HG03066 (cell line): ENCODE measurements at regions not wholly inside any gene's neighbourhood (a gene's known extent, or its start where the extent isn't known, plus 50 kb on each side); places are given as distances from the start of the nearest gene placed in this dataset.
"Not testable (repeated sequence)": the region's sequence is repeated elsewhere in the genome, so short reads cannot be mapped to it uniquely, and the experiment has no call there.

Experiments
- ATAC-seq: cut with Tn5 transposase; IDR thresholded peaks from one replicate; pipeline ENCODE4 v1.9.1; 2021; ENCODE audit warnings: low read depth; ENCODE audit not compliant: unreplicated experiment

DNA sequence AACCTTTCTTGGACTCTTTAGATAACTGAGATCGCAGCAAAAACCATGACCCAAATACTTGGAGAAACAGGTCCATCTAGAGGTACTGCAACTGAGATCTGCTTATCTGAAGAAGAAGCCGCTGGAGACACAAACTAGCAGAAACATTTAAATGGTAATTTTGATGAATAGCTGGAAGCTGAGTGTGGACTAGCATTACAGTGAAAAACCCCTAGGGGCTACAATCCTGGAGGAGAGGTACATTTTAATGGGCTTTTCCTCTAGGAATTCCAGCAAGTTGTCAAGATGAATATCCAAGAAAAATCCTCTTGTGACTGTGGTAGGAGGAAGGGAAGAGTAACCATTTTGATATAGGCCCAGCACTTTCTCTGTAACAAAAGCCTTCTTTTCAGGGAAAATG lies 592.5 kb upstream of the GRIA3 start:
- ATAC-seq: no peak

DNA sequence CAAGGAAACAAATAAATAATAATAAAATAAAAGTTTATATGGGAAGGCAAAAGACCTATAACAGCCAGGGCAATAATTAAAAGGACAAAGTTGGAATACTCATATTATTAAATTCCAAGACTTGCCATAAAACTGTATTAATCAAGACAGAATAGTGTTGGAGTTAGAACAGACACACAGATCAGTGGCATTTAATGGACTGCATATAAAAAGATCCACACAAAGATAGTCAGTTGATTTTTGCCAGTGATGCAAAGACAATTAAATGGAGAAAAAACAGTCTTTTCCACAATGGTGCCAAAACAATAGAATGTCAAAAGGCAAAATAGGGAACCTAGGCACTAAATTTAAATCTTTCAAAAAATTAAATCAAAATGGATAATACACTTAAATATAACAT lies 587.1 kb upstream of the GRIA3 start:
- ATAC-seq: no peak

DNA sequence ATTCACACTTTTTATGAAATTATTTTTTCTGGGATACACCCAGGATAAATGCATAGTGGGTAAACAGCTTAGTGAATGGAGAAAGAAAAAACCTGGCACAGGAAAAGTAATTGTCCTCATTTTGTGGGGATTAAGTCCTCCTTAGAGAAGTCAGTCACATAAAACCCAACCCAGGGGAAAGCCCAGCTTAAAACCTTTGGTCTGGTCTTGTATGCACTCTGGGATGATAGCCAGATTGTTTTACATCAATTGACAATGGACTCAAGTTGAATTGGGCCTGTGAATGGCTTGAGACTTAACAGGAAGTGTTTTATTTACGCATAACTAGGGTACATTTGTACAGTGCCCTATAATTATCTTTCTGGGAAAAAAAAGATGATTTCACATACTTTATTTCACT lies 561.3 kb upstream of the GRIA3 start:
- ATAC-seq: no peak

DNA sequence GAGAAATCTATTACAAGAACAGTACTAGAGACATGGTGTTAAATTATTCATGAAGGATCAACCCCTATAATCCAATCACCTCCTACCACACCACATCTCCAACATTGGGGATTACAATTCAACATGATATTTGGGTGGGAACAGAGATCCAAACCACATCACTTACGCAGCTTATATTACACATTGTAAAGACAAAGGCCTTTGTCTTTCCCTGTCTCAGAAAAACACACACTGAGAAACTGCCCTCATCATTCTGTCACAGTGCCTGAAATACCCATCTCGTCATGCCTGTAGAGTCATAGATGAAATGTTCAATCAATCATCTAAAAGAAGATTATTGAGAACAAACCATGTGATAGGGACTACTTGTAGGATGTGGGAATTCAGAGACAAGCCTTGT lies 558.8 kb upstream of the GRIA3 start:
- ATAC-seq: no peak

DNA sequence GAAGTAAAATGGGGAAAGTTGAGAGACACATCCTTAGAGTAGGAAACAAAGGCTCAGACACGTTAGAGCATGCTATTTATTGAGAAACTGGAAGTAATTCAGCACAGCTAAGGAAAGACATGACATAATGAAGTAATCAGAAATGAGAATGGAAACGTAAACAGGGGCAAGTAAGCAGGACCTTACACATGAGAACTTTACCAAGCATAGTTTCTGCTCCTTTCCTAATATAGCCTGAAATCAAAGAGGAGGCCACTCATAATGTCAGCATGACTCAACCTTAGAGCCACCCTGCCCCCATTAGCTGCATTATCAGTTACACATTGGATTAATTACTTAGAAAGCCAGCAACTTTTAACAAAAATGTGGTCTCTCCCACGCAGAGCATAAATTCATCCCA lies 558.3 kb upstream of the GRIA3 start:
- no peak for ATAC-seq

- no peak for ATAC-seq
Observed at GRCh38 chrX:122626871-122627270, 557.2 kb upstream of the GRIA3 start.

DNA sequence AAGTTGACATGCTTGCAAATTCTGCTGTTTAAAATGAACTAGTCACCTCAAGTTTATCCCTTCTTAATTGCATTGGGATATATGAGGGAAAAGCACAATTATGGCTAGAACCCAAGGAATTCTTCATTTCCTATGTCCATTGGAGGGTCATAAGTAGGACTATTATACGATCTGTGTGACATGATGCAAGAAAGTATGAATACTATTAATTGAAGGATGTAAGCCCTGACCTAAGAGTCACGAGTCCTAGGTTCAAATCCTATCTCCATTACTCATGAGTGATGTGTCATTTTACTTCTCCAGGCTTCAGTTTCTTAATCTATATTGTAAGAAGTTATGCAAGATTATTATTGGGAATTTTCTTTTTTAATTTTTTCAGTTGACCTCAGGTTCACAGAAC lies 542.9 kb upstream of the GRIA3 start:
- no peak for ATAC-seq

GRCh38 chrX:122641826-122642225 lies 542.3 kb upstream of the GRIA3 start:
- no peak for ATAC-seq

- ATAC-seq: not testable (repeated sequence)
Observed at GRCh38 chrX:122655256-122655655, 528.8 kb upstream of the GRIA3 start.

DNA sequence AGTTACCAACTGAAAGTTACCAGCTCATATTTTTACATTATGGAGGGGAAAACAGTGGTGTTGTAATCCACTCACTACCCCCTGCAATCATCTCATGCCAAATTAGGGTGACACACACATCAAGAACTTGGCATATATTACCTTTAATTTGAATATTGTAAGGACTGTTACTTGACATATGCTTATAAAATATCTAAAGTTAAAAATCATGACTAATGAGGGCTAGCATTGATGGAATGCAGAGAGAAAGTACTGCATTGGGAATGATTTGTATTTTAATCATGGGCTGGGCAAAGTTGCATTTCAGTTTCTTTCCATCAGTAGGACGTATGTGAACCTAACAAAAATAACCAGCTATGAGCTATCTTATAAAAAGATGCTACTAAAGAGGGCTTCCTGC lies 517.5 kb upstream of the GRIA3 start:
- no peak for ATAC-seq

DNA sequence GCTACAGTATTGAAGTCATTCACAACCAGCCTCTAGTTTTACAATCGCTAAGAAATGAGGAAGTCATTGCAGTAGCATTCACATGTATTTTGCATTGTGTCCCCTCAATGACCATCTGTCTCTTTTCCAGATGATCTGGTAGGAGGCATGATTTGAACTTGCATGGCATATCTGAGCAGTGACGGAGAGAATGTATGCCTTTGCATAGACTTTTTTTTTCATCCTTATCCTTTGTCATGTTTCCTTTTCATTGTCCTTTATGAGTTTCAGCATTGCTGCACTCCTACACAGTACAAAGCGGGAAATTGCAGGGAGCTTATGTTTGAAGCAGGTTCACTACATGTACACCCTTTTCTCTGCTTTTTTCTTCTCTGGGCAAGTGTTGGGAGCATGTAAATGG lies 516.4 kb upstream of the GRIA3 start:
- no peak for ATAC-seq

DNA sequence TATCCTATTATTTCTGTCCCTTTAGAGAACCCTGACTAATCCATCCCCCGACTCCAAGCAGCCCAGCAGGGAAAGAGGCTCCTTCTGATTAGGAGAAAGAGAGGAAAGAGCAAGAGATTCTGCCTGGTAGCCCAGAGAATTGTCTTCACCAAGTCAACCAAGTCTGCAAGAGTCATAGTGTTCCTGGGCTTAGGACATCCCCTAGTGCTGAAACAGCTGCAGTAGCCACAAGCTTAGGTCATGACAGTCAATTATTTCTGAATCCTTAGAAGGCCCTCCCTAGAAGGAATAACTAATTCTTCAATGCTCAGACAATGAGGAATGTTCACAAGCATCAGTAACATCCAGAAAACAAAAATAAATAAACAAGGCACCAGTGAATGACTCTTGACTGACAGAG lies 480.3 kb upstream of the GRIA3 start:
- no peak for ATAC-seq

GRCh38 chrX:122739770-122740169 lies 444.3 kb upstream of the GRIA3 start:
- ATAC-seq: no peak

GRCh38 chrX:122770581-122770980 lies 413.5 kb upstream of the GRIA3 start:
- ATAC-seq: no peak

DNA sequence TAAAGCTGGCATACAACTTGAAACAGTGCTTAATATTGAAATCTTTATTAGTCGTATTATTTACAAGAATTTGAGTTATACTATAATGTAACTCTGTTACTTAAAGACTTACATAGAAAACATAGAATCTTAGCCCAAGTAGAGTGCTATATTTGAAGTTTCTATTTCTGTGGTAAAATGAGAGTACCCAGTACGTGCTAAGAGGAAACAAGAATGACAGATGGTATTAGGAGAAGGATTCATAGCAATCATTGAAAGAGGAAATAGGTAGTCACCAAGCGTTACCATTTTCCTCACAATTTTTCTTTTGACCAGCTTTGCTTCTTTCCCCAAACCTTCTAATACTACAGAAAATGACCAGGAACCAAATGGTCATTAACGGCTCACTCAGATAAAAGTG lies 412.1 kb upstream of the GRIA3 start:
- no peak for ATAC-seq

GRCh38 chrX:122777766-122778165 lies 406.3 kb upstream of the GRIA3 start:
- no peak for ATAC-seq

DNA sequence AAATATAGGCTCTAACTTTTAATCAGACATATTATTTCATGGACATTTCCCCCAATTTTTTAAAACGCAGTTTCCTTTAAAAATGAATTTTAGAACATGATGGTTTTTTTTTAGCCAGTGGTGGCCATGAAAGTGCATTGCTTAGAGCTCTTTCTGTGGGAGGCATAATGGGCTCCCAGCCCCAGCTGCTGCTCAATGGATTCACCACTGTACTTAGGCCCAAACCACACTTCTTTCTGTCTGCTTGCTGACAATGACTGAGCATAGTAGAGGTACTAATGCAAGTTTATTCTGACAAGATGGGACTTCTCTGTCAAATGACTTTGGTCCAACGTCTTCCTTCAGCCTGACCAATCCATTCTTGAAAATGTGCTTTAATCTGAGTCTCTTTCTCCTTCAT lies 400.2 kb upstream of the GRIA3 start:
- no peak for ATAC-seq

DNA sequence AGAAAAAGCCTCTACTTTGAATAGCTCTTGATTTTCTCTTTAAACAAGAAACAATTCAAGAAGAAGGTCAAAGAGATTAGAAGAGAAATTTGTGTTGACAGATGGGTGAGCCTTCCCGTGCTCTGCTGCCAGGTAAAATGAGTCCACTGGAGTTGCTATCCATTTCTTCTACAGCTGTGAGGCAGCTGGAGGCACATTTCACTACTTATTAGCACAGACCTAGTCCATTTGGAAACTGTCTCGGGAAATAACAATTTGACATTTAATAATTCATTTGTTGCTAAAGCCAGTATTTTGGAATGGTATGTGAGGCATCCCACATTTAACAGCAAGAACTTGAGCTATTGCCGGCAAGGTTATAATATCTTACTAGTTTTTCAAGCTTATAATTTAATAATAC lies 396.8 kb upstream of the GRIA3 start:
- ATAC-seq: no peak

GRCh38 chrX:122788216-122788615 lies 395.9 kb upstream of the GRIA3 start:
- no peak for ATAC-seq

- ATAC-seq: no peak
Observed at GRCh38 chrX:122790376-122791095, 393.5 kb upstream of the GRIA3 start.

GRCh38 chrX:122813876-122814275 lies 370.2 kb upstream of the GRIA3 start:
- no peak for ATAC-seq

DNA sequence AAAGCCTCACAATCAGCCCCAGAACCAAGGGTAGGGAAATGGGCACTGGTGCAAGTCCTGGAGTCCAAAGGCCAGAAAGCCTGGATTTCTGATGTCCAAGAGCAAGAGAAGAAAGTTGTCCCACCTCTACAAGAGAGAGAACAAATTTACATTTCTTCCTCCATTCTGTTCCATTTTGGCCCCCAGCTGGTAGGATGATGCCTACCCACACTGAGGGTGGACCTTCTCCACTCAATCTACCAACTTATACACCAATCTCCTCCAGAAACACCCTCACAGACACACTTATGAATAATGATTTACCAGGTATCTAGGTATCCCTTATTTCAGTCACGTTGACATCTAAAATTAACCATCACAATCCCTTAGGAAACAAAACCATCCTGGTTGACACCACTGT lies 367.8 kb upstream of the GRIA3 start:
- no peak for ATAC-seq

DNA sequence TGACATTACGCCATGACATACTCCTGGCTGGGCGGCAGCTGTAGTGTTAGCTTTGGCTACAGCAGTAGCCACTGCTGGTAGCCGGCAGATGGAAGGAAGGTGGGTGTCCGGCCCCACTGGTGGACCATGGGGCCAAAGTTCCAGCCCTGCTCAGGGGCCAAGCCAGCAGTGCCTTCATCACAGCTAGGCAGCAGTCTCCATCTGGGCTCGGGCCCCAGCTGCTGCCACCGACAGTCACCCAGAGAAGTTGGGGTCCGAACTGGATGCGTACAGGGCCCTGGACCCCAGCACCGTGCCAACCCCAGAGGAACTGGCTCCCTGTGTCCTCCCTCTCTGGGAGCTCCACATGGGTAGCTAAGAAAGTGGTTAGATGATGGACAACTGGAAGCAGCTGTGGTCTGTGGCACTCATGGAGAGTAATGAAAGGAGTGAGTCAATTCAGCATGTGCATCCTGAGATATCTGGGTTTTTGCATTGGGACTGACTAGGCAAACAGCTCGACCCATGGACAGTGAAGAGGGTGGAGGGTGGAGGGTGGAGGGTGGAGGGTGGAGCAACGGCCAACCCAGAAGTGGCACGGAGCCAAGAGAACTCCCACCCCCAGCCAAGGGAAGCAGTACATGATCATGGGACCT lies 366.6 kb upstream of the GRIA3 start:
- no peak for ATAC-seq
